Activated CD4-positive, alpha-beta T cell treated with anti-CD3 and anti-CD28 coated beads, Interleukin-2, amount 10 ng/mL, durations not matched to agents 24 days and 14 days (primary cell): ENCODE measurements at regions not wholly inside any gene's neighbourhood (a gene's known extent, or its start where the extent isn't known, plus 50 kb on each side); places are given as distances from the start of the nearest gene placed in this dataset.

ENCODE experiments used
- DNase-seq: peaks from one replicate; pipeline ENCODE4 v3.0.0; 2022
- H3K27ac Mint-ChIP-seq: one replicate; pipeline ENCODE4 v1.8.0; 2022; ENCODE audit warnings: mild to moderate bottlenecking, mixed read lengths
- H3K27me3 Mint-ChIP-seq: one replicate; pipeline ENCODE4 v1.8.0; 2022; ENCODE audit warnings: mixed read lengths
- H3K36me3 Mint-ChIP-seq: one replicate; pipeline ENCODE4 v1.8.0; 2022; ENCODE audit warnings: low read depth, mild to moderate bottlenecking, mixed read lengths
- H3K4me1 Mint-ChIP-seq: one replicate; pipeline ENCODE4 v1.8.0; 2021; ENCODE audit warnings: mixed read lengths
- H3K4me3 Mint-ChIP-seq: one replicate; pipeline ENCODE4 v1.8.0; 2022; ENCODE audit warnings: mild to moderate bottlenecking, moderate library complexity, mixed read lengths
- H3K9me3 Mint-ChIP-seq: one replicate; pipeline ENCODE4 v1.8.0; 2021; ENCODE audit warnings: mixed read lengths
- intact Hi-C: fragments of 100-400 bp; cut with micrococcal nuclease; formaldehyde crosslinking; loops from one replicate; pipeline ENCODE4 v1.15.1; 2023

GRCh38 chr5:124670722-124671184 is 75.7 kb downstream of the ZNF608 start:
- DNase-seq = no peak
- intact Hi-C loops = no loop called here
- no peak overlapping the region for H3K27ac Mint-ChIP-seq
- H3K9me3 Mint-ChIP-seq = no peaks in the 10 kb centered on the region
- no peaks in the 10 kb centered on the region for H3K4me1 Mint-ChIP-seq
- no peaks in the 10 kb centered on the region for H3K27me3 Mint-ChIP-seq
- no peaks in the 10 kb centered on the region for H3K36me3 Mint-ChIP-seq
- H3K4me3 Mint-ChIP-seq = no peak overlapping the region

GRCh38 chr5:124669956-124670721 is 76.3 kb downstream of the ZNF608 start:
- Mint-ChIP-seq H3K4me3 (no peak overlapping the region), H3K27ac (no peak overlapping the region), H3K36me3 (no peaks in the 10 kb centered on the region)

GRCh38 chr5:124669300-124669648 is 77.2 kb downstream of the ZNF608 start:
- H3K4me3 Mint-ChIP-seq = no peak overlapping the region
- H3K4me1 Mint-ChIP-seq = no peaks in the 10 kb centered on the region
- H3K27me3 Mint-ChIP-seq = no peaks in the 10 kb centered on the region
- no peaks in the 10 kb centered on the region for H3K9me3 Mint-ChIP-seq
- no peaks in the 10 kb centered on the region for H3K36me3 Mint-ChIP-seq
- no peak for DNase-seq
- intact Hi-C loops = no loop called here
- no peak overlapping the region for H3K27ac Mint-ChIP-seq

More at GRCh38 chr5:124669956-124670721, 76.3 kb downstream of the ZNF608 start:
- DNase-seq = no peak
- Mint-ChIP-seq H3K27me3 (no peaks in the 10 kb centered on the region), H3K4me1 (no peaks in the 10 kb centered on the region), H3K9me3 (no peaks in the 10 kb centered on the region)
- intact Hi-C loops = no loop called here

GRCh38 chr5:124668353-124669299 is 77.8 kb downstream of the ZNF608 start:
- no peaks in the 10 kb centered on the region for H3K9me3 Mint-ChIP-seq
- H3K36me3 Mint-ChIP-seq = no peaks in the 10 kb centered on the region
- H3K27ac Mint-ChIP-seq = no peak overlapping the region
- no peak for DNase-seq
- H3K4me1 Mint-ChIP-seq = no peaks in the 10 kb centered on the region
- no peaks in the 10 kb centered on the region for H3K27me3 Mint-ChIP-seq
- intact Hi-C loops = no loop called here
- no peak overlapping the region for H3K4me3 Mint-ChIP-seq

- Mint-ChIP-seq H3K4me1 (no peaks in the 10 kb centered on the region), H3K4me3 (no peak overlapping the region), H3K27ac (no peak overlapping the region), H3K36me3 (no peaks in the 10 kb centered on the region), H3K27me3 (peaks cover 2% of the 10 kb centered on the region), H3K9me3 (no peaks in the 10 kb centered on the region)
- DNase-seq = no peak
- intact Hi-C loops = no loop called here
These were observed 80.8 kb downstream of the ZNF608 start for GRCh38 chr5:124665625-124666024.

GRCh38 chr5:124665035-124665434 is 81.4 kb downstream of the ZNF608 start:
- Mint-ChIP-seq H3K27me3 (peaks cover 2% of the 10 kb centered on the region), H3K36me3 (no peaks in the 10 kb centered on the region), H3K9me3 (no peaks in the 10 kb centered on the region), H3K4me1 (no peaks in the 10 kb centered on the region), H3K4me3 (no peak overlapping the region), H3K27ac (no peak overlapping the region)
- no peak for DNase-seq
- intact Hi-C loops = no loop called here

- no peak for DNase-seq
- Mint-ChIP-seq H3K27ac (no peak overlapping the region), H3K36me3 (no peaks in the 10 kb centered on the region), H3K27me3 (peaks cover 4% of the 10 kb centered on the region), H3K9me3 (no peaks in the 10 kb centered on the region), H3K4me1 (no peaks in the 10 kb centered on the region), H3K4me3 (no peak overlapping the region)
- intact Hi-C loops = no loop called here
These were observed 82.2 kb downstream of the ZNF608 start for GRCh38 chr5:124664287-124664686.

GRCh38 chr5:124663101-124663506 is 83.3 kb downstream of the ZNF608 start:
- H3K4me3 Mint-ChIP-seq = no peak overlapping the region
- DNase-seq = no peak
- intact Hi-C loops = no loop called here

GRCh38 chr5:124662181-124662781 is 84.2 kb downstream of the ZNF608 start:
- Mint-ChIP-seq H3K4me3 (no peak overlapping the region), H3K36me3 (no peaks in the 10 kb centered on the region), H3K4me1 (no peaks in the 10 kb centered on the region), H3K27me3 (peaks cover 9% of the 10 kb centered on the region), H3K9me3 (no peaks in the 10 kb centered on the region), H3K27ac (no peak overlapping the region)
- intact Hi-C loops = no loop called here
- no peak for DNase-seq

More at GRCh38 chr5:124663101-124663506, 83.3 kb downstream of the ZNF608 start:
- H3K27ac Mint-ChIP-seq = no peak overlapping the region
- H3K4me1 Mint-ChIP-seq = no peaks in the 10 kb centered on the region
- no peaks in the 10 kb centered on the region for H3K9me3 Mint-ChIP-seq
- peaks cover 9% of the 10 kb centered on the region for H3K27me3 Mint-ChIP-seq
- no peaks in the 10 kb centered on the region for H3K36me3 Mint-ChIP-seq

GRCh38 chr5:124661317-124662141 is 84.9 kb downstream of the ZNF608 start:
- intact Hi-C loops = no loop called here
- Mint-ChIP-seq H3K27me3 (peaks cover 9% of the 10 kb centered on the region), H3K27ac (no peak overlapping the region), H3K36me3 (no peaks in the 10 kb centered on the region), H3K4me1 (no peaks in the 10 kb centered on the region), H3K4me3 (no peak overlapping the region), H3K9me3 (no peaks in the 10 kb centered on the region)
- no peak for DNase-seq

- intact Hi-C loops = no loop called here
- Mint-ChIP-seq H3K4me3 (no peak overlapping the region), H3K4me1 (no peaks in the 10 kb centered on the region), H3K9me3 (no peaks in the 10 kb centered on the region), H3K27ac (no peak overlapping the region), H3K27me3 (peaks cover 9% of the 10 kb centered on the region), H3K36me3 (no peaks in the 10 kb centered on the region)
- no peak for DNase-seq
These were observed 86.0 kb downstream of the ZNF608 start for GRCh38 chr5:124660229-124661093.

- Mint-ChIP-seq H3K9me3 (no peaks in the 10 kb centered on the region), H3K27ac (no peak overlapping the region), H3K4me3 (no peak overlapping the region), H3K36me3 (no peaks in the 10 kb centered on the region), H3K4me1 (no peaks in the 10 kb centered on the region), H3K27me3 (peaks cover 9% of the 10 kb centered on the region)
- intact Hi-C loops = no loop called here
- DNase-seq = no peak
These were observed 86.6 kb downstream of the ZNF608 start for GRCh38 chr5:124659798-124660197.
